ENCODE measurements at regions not wholly inside any gene's neighbourhood (a gene's known extent, or its start where the extent isn't known, plus 50 kb on each side); places are given as distances from the start of the nearest gene placed in this dataset.

- no peak for TF ChIP-seq POLR2AphosphoS5 (IDR thresholded peaks at IDR 0.05; ENCODE audit: low read depth, low read length)
- no peak for TF ChIP-seq CTCF (IDR thresholded peaks at IDR 0.05)
- TF ChIP-seq TCF7L2 (IDR thresholded peaks at IDR 0.05; ENCODE audit: low read depth, low read length), result no peak
- no peak for TF ChIP-seq REST (IDR thresholded peaks at IDR 0.05; ENCODE audit: insufficient read depth in 1 of 2, low read depth in 2 of 2, low read length in 1 of 2)
- no peak for TF ChIP-seq SIN3A (IDR thresholded peaks at IDR 0.05; ENCODE audit: borderline replicate concordance, insufficient read depth, low read depth, low read length)
- CTCF ChIA-PET, result no interaction called here
Observed at GRCh38 chr3:72153477-72154314, 368.7 kb upstream of the PROK2 start.

GRCh38 chr3:72152551-72153476 is 367.9 kb upstream of the PROK2 start:
- Histone ChIP-seq H3K27ac (ENCODE audit: low read length) (0 out of 2 replicates have a peak overlapping the region, but pooled peaks have one; percentile 44), H3K4me3 (ENCODE audit: low read depth in 2 of 2, low read length in 2 of 2) (peak overlapping the region; percentile 29 to 34), H3K27me3 (ENCODE audit: control insufficient read depth, insufficient read depth, low read length) (no peaks in the 10 kb centered on the region), H3K36me3 (ENCODE audit: control insufficient read depth, insufficient read depth, low read length) (peaks cover 2% of the 10 kb centered on the region; the same call in 1 of the 2 replicates), H3K9me3 (ENCODE audit: control insufficient read depth, insufficient read depth, low read depth, low read length) (no peaks in the 10 kb centered on the region), H3K4me1 (ENCODE audit: control insufficient read depth, insufficient read depth, low read length) (no peaks in the 10 kb centered on the region; the same call in 1 of the 2 replicates)
- intact Hi-C loops (cut with micrococcal nuclease; ENCODE audit: unreplicated experiment) (no loop called here), in situ Hi-C loops (cut with HindIII; ENCODE audit: low pct_unique_long_range_greater_than_20kb, low sequenced_read_pairs) (no loop called here)
- ChIA-PET CTCF (no interaction called here), POLR2A (no interaction called here)
- BruUV-seq (replicated peaks), result no TSS peak
- TF ChIP-seq TCF7L2 (IDR thresholded peaks at IDR 0.05; ENCODE audit: low read depth, low read length) (no peak), POLR2AphosphoS5 (IDR thresholded peaks at IDR 0.05; ENCODE audit: low read depth, low read length) (no peak)
- DNase-seq (ENCODE audit: low read depth, low spot score), result no peak
- peak; percentile 70 for ATAC-seq

More at GRCh38 chr3:72153477-72154314, 368.7 kb upstream of the PROK2 start:
- Histone ChIP-seq H3K4me3 (ENCODE audit: low read depth in 2 of 2, low read length in 2 of 2) (peak overlapping the region; percentile 29 to 34; a peak in 2 of 4 replicates), H3K9me3 (ENCODE audit: control insufficient read depth, insufficient read depth, low read depth, low read length) (no peaks in the 10 kb centered on the region), H3K36me3 (ENCODE audit: control insufficient read depth, insufficient read depth, low read length) (peaks cover 2% of the 10 kb centered on the region; the same call in 1 of the 2 replicates), H3K27me3 (ENCODE audit: control insufficient read depth, insufficient read depth, low read length) (no peaks in the 10 kb centered on the region), H3K4me1 (ENCODE audit: control insufficient read depth, insufficient read depth, low read length) (no peaks in the 10 kb centered on the region; the same call in 1 of the 2 replicates), H3K27ac (ENCODE audit: low read length) (no peak overlapping the region)
- intact Hi-C loops (cut with micrococcal nuclease; ENCODE audit: unreplicated experiment) (no loop called here), in situ Hi-C loops (cut with HindIII; ENCODE audit: low pct_unique_long_range_greater_than_20kb, low sequenced_read_pairs) (no loop called here)
- DNase-seq (ENCODE audit: low read depth, low spot score) (no peak), ATAC-seq (no peak)
- POLR2A ChIA-PET, result no interaction called here
- BruUV-seq (replicated peaks), result no TSS peak
